ENCODE measurements at regions not wholly inside any gene's neighbourhood (a gene's known extent, or its start where the extent isn't known, plus 50 kb on each side); places are given as distances from the start of the nearest gene placed in this dataset.
"Not testable (repeated sequence)": the region's sequence is repeated elsewhere in the genome, so short reads cannot be mapped to it uniquely, and the experiment has no call there.

DNA sequence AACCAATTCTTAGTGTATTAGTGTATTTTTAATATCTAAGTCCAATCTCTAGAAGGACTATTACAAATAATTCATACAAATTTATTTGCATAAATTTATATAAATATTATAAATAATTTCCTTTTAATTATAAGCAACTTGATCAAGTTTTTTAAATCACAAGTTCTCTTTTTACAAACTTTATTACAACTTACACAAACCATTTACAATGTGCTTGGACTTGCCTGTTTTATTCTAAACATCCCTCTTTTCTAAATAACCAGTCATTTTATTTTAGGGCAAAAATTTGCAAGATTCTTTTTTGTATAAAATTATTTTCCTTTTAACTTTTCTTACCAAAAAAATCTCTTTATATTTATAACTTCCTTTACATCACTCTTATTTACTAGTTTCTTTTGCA is 83.5 kb upstream of the SYNCRIP start:
- in situ Hi-C loops (cut with HindIII; ENCODE audit: low pct_unique_long_range_greater_than_20kb, low sequenced_read_pairs), result no loop called here
- no peak for DNase-seq (ENCODE audit: low read depth, low spot score)

- DNase-seq (ENCODE audit: low read depth, low spot score), result no peak
- in situ Hi-C loops (cut with HindIII; ENCODE audit: low pct_unique_long_range_greater_than_20kb, low sequenced_read_pairs), result no loop called here
Measured at GRCh38 chr6:85715797-85716196, 73.1 kb upstream of the SYNCRIP start.

- in situ Hi-C loops (cut with HindIII; ENCODE audit: low pct_unique_long_range_greater_than_20kb, low sequenced_read_pairs), result no loop called here
- DNase-seq (ENCODE audit: low read depth, low spot score), result no peak
Measured at GRCh38 chr6:85714893-85715530, 72.3 kb upstream of the SYNCRIP start.

- no peak for DNase-seq (ENCODE audit: low read depth, low spot score)
- in situ Hi-C loops (cut with HindIII; ENCODE audit: low pct_unique_long_range_greater_than_20kb, low sequenced_read_pairs), result no loop called here
Measured at GRCh38 chr6:85712346-85712745, 69.7 kb upstream of the SYNCRIP start.

- in situ Hi-C loops (cut with HindIII; ENCODE audit: low pct_unique_long_range_greater_than_20kb, low sequenced_read_pairs), result not testable (repeated sequence)
Measured at GRCh38 chr6:85707515-85708145, 64.9 kb upstream of the SYNCRIP start.

DNA sequence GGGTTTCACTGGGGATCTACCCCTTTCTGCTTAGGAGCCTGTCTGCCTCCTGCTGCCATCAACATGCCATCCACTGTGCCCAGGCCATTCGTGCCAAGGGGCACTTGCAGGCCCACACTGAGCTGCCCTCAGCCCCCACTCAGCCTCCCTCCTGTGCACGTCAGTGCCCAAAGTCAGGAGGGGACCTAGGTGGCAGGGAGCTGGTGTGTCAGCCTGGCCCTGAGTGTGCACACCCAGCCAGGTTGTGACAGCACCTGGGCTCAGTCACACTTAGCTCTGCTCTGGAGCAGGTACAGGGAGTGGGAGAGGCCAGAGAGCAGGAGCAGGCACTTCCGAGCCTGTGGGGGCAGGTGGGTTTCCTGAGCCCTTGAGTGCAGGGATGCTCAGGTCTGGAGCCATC is 63.6 kb upstream of the SYNCRIP start:
- DNase-seq (ENCODE audit: low read depth, low spot score), result no peak
- in situ Hi-C loops (cut with HindIII; ENCODE audit: low pct_unique_long_range_greater_than_20kb, low sequenced_read_pairs), result no loop called here

More at GRCh38 chr6:85707515-85708145, 64.9 kb upstream of the SYNCRIP start:
- not testable (repeated sequence) for DNase-seq (ENCODE audit: low read depth, low spot score)

GRCh38 chr6:85705220-85705619 is 62.5 kb upstream of the SYNCRIP start:
- in situ Hi-C loops (cut with HindIII; ENCODE audit: low pct_unique_long_range_greater_than_20kb, low sequenced_read_pairs), result no loop called here

DNA sequence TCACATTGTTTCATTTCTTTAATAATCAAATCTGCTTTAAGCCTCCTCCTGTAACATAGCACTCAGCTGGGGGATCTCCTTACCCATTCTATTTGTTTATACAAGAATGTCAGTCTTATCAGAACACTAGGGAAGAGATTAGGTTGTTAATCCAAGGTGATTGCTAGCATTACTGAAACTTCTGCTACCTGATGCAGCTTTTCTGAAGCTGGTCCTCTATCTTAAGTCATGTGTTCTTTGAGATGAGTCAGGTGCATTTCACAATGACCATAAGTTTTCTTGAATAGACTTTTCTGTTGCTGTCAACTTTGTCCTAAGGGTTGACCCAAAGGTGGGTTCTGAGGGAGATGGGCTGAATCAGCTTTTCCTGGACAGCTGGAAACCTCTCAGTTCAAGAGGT is 60.7 kb upstream of the SYNCRIP start:
- in situ Hi-C loops (cut with HindIII; ENCODE audit: low pct_unique_long_range_greater_than_20kb, low sequenced_read_pairs), result no loop called here
- no peak for DNase-seq (ENCODE audit: low read depth, low spot score)

More at GRCh38 chr6:85705220-85705619, 62.5 kb upstream of the SYNCRIP start:
- DNase-seq (ENCODE audit: low read depth, low spot score), result no peak

Small RNAs in the stretch of these regions (small RNA-seq; reads per million reads assigned to genes)
- gene RF00019, result 0 reads per million in 2 experiments
- gene RN7SL643P, result 0 to 2.8 reads per million in 2 experiments
- 0 reads per million in 2 experiments for gene RNU4-12P
- 0 reads per million in 2 experiments for gene RNU4-72P
- 0 reads per million in 2 experiments for gene SMIM11P1
